AG09319 (cell line): ENCODE measurements at regions not wholly inside any gene's neighbourhood (a gene's known extent, or its start where the extent isn't known, plus 50 kb on each side); places are given as distances from the start of the nearest gene placed in this dataset.

Experiments
- DNase-seq: peaks from one replicate; pipeline ENCODE4 v3.0.0-alpha.2; 2010; ENCODE audit warnings: low read depth; ENCODE audit errors: extremely low read depth
- TF ChIP-seq, protein P1 (sequence below): IDR thresholded peaks from 2 replicates; pipeline ENCODE4 v1.5.1; 2011; ENCODE audit warnings: low read depth, mild to moderate bottlenecking, inconsistent platforms, low read length, moderate library complexity

GRCh38 chr6:18681832-18682503 lies 294.8 kb downstream of the RNF144B start:
- no peak for DNase-seq
- TF ChIP-seq, protein P1, sequence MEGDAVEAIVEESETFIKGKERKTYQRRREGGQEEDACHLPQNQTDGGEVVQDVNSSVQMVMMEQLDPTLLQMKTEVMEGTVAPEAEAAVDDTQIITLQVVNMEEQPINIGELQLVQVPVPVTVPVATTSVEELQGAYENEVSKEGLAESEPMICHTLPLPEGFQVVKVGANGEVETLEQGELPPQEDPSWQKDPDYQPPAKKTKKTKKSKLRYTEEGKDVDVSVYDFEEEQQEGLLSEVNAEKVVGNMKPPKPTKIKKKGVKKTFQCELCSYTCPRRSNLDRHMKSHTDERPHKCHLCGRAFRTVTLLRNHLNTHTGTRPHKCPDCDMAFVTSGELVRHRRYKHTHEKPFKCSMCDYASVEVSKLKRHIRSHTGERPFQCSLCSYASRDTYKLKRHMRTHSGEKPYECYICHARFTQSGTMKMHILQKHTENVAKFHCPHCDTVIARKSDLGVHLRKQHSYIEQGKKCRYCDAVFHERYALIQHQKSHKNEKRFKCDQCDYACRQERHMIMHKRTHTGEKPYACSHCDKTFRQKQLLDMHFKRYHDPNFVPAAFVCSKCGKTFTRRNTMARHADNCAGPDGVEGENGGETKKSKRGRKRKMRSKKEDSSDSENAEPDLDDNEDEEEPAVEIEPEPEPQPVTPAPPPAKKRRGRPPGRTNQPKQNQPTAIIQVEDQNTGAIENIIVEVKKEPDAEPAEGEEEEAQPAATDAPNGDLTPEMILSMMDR: no peak

DNA sequence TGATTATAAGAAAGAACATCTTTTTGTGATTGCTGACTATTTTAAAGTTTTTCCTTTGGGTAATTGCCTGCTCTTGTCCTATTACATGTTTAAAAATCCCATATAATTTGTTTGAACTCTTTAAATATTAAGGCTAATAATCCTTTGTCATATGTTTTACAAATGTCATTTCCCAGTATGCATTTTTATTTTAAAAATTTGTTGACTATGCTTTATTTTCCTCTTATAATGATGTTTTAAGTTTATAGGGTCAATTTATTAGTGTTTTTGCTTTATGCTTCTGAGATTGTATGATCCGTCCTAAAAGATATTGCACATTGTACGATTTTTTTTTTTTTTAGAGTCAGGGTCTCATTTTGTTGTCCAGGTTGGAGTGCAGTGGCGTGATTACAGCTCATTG lies 297.2 kb downstream of the RNF144B start:
- TF ChIP-seq, protein P1: no peak
- no peak for DNase-seq

GRCh38 chr6:18692929-18693685 lies 306.0 kb downstream of the RNF144B start:
- DNase-seq: no peak
- TF ChIP-seq, protein P1: no peak

- DNase-seq: no peak
- TF ChIP-seq, protein P1: no peak
Measured at GRCh38 chr6:18693881-18694280, 306.7 kb downstream of the RNF144B start.

- no peak for DNase-seq
- TF ChIP-seq, protein P1: no peak
Measured at GRCh38 chr6:18703546-18703945, 316.4 kb downstream of the RNF144B start.

DNA sequence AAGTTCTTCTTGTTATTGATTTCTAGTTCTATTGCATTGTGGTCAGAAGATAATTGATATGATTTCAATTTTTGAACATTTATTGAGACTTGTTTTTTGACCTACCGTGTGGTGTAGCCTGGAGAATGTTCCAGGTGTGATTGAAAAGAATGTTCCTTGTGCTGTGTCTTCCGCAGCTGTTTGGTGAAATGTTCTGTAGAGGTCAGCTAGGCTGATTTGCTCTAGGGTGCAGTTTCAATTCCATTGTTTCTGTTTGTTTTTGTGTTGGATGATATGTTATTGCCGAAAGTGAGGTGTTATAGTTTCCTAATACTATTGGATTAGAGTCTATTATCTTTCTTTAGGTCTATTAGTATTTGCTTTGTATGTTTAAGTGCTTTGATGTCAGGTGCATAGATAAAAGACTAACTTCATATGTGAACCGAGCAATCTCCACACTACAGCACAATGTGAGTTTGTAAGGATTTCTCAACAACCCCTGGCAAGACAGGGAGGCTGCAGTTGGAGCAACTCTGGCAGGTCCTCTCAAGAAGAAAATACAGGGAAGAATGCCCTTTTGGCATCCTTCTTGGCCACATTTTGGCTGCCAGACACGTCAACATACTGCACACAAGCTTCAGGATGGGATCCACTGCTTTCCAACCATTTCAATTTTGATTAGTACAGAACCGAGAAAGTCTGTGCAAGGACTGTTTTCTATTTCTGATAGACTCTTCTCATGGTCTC lies 320.7 kb downstream of the RNF144B start:
- TF ChIP-seq, protein P1: no peak
- no peak for DNase-seq

- TF ChIP-seq, protein P1: no peak
- DNase-seq: no peak
Measured at GRCh38 chr6:18712595-18712994, 325.4 kb downstream of the RNF144B start.
